ENCODE measurements at regions not wholly inside any gene's neighbourhood (a gene's known extent, or its start where the extent isn't known, plus 50 kb on each side); places are given as distances from the start of the nearest gene placed in this dataset.

DNA sequence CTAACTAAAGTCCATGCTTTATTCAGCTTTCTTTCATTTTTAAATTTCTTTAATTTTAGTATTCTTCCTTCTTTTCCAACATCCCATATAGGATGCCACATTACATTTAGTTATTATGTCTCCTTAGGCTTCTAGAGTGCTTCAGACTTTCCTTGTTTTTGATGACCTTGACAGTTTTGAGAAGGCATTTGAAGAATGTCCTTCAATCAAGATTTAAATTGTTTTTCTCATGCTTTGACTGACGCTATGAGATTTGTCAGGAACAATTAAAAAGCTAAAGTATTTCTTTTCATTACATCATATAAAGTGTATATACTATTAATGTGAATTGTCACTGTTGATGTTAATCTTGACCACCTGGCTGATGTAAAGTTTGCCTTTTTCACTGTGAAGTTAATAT is 173.7 kb upstream of the LYPLAL1 start:
- Histone ChIP-seq H3K9me3 (ENCODE audit: insufficient read depth, low read length) (no peaks in the 10 kb centered on the region), H3K4me2 (ENCODE audit: low read depth, low read length, poor library complexity, severe bottlenecking) (no peak overlapping the region), H2AFZ (ENCODE audit: low read depth, low read length, severe bottlenecking) (no peak overlapping the region), H3K9ac (ENCODE audit: low read length) (no peak overlapping the region), H3K36me3 (ENCODE audit: low read length) (no peaks in the 10 kb centered on the region), H3F3A (ENCODE audit: insufficient read depth) (no peaks in the 10 kb centered on the region), H3K27ac (ENCODE audit: low read depth, low read length) (no peak overlapping the region), H3K27me3 (ENCODE audit: low read length) (no peaks in the 10 kb centered on the region), H3K9me2 (replicated peaks; ENCODE audit: insufficient read depth, low read length) (no peaks in the 10 kb centered on the region), H3K79me2 (ENCODE audit: insufficient read depth, low read length) (no peaks in the 10 kb centered on the region), H4K20me1 (ENCODE audit: low read depth, low read length) (no peaks in the 10 kb centered on the region), H3K4me3 (ENCODE audit: insufficient read depth, low read length, poor library complexity, severe bottlenecking) (no peak overlapping the region)
- TF ChIP-seq EZH2phosphoT487 (conservative IDR thresholded peaks at IDR 0.05; ENCODE audit: low read length) (no peak), CTCF (IDR thresholded peaks at IDR 0.05; ENCODE audit: insufficient read depth, low read length, poor library complexity, severe bottlenecking) (no peak)

DNA sequence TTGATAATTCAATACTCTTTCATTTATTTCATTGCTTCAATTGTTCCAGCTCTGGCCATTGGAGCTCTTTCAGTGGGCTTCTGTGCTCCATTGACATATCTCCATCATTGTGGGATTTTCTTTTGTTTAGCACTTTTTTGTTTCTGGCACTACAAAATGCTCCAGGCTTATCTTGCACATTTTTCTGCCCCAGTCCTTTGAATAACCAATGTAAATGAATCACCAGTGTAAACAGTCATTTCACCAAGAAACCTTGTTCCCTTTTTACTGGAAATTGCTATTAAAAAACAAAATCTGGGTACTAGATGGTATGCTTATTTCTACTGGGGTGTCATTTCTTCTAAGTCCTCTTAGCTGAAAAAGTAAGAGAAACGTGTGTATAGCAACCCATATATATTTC is 173.0 kb upstream of the LYPLAL1 start:
- H3K27ac ChIP-seq (ENCODE audit: low read depth, low read length), result no peak overlapping the region
- no peaks in the 10 kb centered on the region for H3K9me2 ChIP-seq (replicated peaks; ENCODE audit: insufficient read depth, low read length)
- H3K9ac ChIP-seq (ENCODE audit: low read length), result no peak overlapping the region
- H3K9me3 ChIP-seq (ENCODE audit: insufficient read depth, low read length), result no peaks in the 10 kb centered on the region
- H3K4me2 ChIP-seq (ENCODE audit: low read depth, low read length, poor library complexity, severe bottlenecking), result no peak overlapping the region
- H2AFZ ChIP-seq (ENCODE audit: low read depth, low read length, severe bottlenecking), result no peak overlapping the region
- no peaks in the 10 kb centered on the region for H3K36me3 ChIP-seq (ENCODE audit: low read length)
- no peaks in the 10 kb centered on the region for H3K79me2 ChIP-seq (ENCODE audit: insufficient read depth, low read length)
- H3F3A ChIP-seq (ENCODE audit: insufficient read depth), result no peaks in the 10 kb centered on the region
- H3K4me3 ChIP-seq (ENCODE audit: insufficient read depth, low read length, poor library complexity, severe bottlenecking), result no peak overlapping the region
- no peaks in the 10 kb centered on the region for H3K27me3 ChIP-seq (ENCODE audit: low read length)
- no peak for TF ChIP-seq CTCF (IDR thresholded peaks at IDR 0.05; ENCODE audit: insufficient read depth, low read length, poor library complexity, severe bottlenecking)
- TF ChIP-seq EZH2phosphoT487 (conservative IDR thresholded peaks at IDR 0.05; ENCODE audit: low read length), result no peak
- no peaks in the 10 kb centered on the region for H4K20me1 ChIP-seq (ENCODE audit: low read depth, low read length)

- no peaks in the 10 kb centered on the region for H3K27me3 ChIP-seq (ENCODE audit: low read length)
- no peaks in the 10 kb centered on the region for H3K9me3 ChIP-seq (ENCODE audit: insufficient read depth, low read length)
- no peaks in the 10 kb centered on the region for H3K36me3 ChIP-seq (ENCODE audit: low read length)
- no peaks in the 10 kb centered on the region for H3K79me2 ChIP-seq (ENCODE audit: insufficient read depth, low read length)
- no peak overlapping the region for H3K27ac ChIP-seq (ENCODE audit: low read depth, low read length)
- H3K9ac ChIP-seq (ENCODE audit: low read length), result no peak overlapping the region
- H3K9me2 ChIP-seq (replicated peaks; ENCODE audit: insufficient read depth, low read length), result no peaks in the 10 kb centered on the region
- no peak overlapping the region for H3K4me3 ChIP-seq (ENCODE audit: insufficient read depth, low read length, poor library complexity, severe bottlenecking)
- H2AFZ ChIP-seq (ENCODE audit: low read depth, low read length, severe bottlenecking), result no peak overlapping the region
- no peak overlapping the region for H3K4me2 ChIP-seq (ENCODE audit: low read depth, low read length, poor library complexity, severe bottlenecking)
- no peak for TF ChIP-seq CTCF (IDR thresholded peaks at IDR 0.05; ENCODE audit: insufficient read depth, low read length, poor library complexity, severe bottlenecking)
- TF ChIP-seq EZH2phosphoT487 (conservative IDR thresholded peaks at IDR 0.05; ENCODE audit: low read length), result no peak
- no peaks in the 10 kb centered on the region for H4K20me1 ChIP-seq (ENCODE audit: low read depth, low read length)
- no peaks in the 10 kb centered on the region for H3F3A ChIP-seq (ENCODE audit: insufficient read depth)
Observed at GRCh38 chr1:219010720-219011119, 163.0 kb upstream of the LYPLAL1 start.

- Histone ChIP-seq H2AFZ (ENCODE audit: low read depth, low read length, severe bottlenecking) (no peak overlapping the region), H3K27me3 (ENCODE audit: low read length) (no peaks in the 10 kb centered on the region), H3K9ac (ENCODE audit: low read length) (no peak overlapping the region), H3K9me3 (ENCODE audit: insufficient read depth, low read length) (no peaks in the 10 kb centered on the region), H3K27ac (ENCODE audit: low read depth, low read length) (no peak overlapping the region), H3K4me2 (ENCODE audit: low read depth, low read length, poor library complexity, severe bottlenecking) (no peak overlapping the region), H3K36me3 (ENCODE audit: low read length) (no peaks in the 10 kb centered on the region), H3K4me3 (ENCODE audit: insufficient read depth, low read length, poor library complexity, severe bottlenecking) (no peak overlapping the region), H4K20me1 (ENCODE audit: low read depth, low read length) (no peaks in the 10 kb centered on the region), H3F3A (ENCODE audit: insufficient read depth) (no peaks in the 10 kb centered on the region), H3K9me2 (replicated peaks; ENCODE audit: insufficient read depth, low read length) (no peaks in the 10 kb centered on the region), H3K79me2 (ENCODE audit: insufficient read depth, low read length) (no peaks in the 10 kb centered on the region)
- TF ChIP-seq EZH2phosphoT487 (conservative IDR thresholded peaks at IDR 0.05; ENCODE audit: low read length) (no peak), CTCF (IDR thresholded peaks at IDR 0.05; ENCODE audit: insufficient read depth, low read length, poor library complexity, severe bottlenecking) (no peak)
Observed at GRCh38 chr1:219020386-219020785, 153.3 kb upstream of the LYPLAL1 start.
